Colonic mucosa (tissue), 4 donors: ENCODE measurements at regions not wholly inside any gene's neighbourhood (a gene's known extent, or its start where the extent isn't known, plus 50 kb on each side); places are given as distances from the start of the nearest gene placed in this dataset.

Experiments used
- DNase-seq: peaks from one replicate; pipeline ENCODE4 v3.0.0-alpha.2; 2020
- H3K27ac ChIP-seq: fragments of 200-600 bp; one replicate; pipeline ENCODE4 v1.8.0; 2021
- H3K27me3 ChIP-seq: fragments of 200-600 bp; one replicate; pipeline ENCODE4 v1.8.0; 2021
- H3K36me3 ChIP-seq: fragments of 200-600 bp; one replicate; pipeline ENCODE4 v1.8.0; 2021
- H3K4me1 ChIP-seq: fragments of 200-600 bp; one replicate; pipeline ENCODE4 v1.8.0; 2021; ENCODE audit warnings: mild to moderate bottlenecking
- H3K4me3 ChIP-seq: fragments of 200-600 bp; one replicate; pipeline ENCODE4 v1.8.0; 2021
- H3K9ac ChIP-seq, 2 donors: one replicate each; pipeline ENCODE4 v1.7.0; 2013; ENCODE audit warnings: control low read depth in 2 of 2, low read depth in 2 of 2, low read length in 2 of 2
- H3K9me3 ChIP-seq: fragments of 200-600 bp; one replicate; pipeline ENCODE4 v1.8.0; 2021
- intact Hi-C: fragments of 100-400 bp; cut with DNase I; formaldehyde crosslinking; loops from one replicate; pipeline ENCODE4 v1.14.1; 2022
- TF ChIP-seq, protein P1 (sequence below): fragments of 200-600 bp; IDR thresholded peaks from one replicate; pipeline ENCODE4 v1.8.0; 2022; ENCODE audit warnings: antibody characterized with exemption, mild to moderate bottlenecking
- donor health status: healthy.
- donor health status: DM: no; HTN: no; CAD: no.
- donor health status: DM: no; HTN: no; CAD: no.

DNA sequence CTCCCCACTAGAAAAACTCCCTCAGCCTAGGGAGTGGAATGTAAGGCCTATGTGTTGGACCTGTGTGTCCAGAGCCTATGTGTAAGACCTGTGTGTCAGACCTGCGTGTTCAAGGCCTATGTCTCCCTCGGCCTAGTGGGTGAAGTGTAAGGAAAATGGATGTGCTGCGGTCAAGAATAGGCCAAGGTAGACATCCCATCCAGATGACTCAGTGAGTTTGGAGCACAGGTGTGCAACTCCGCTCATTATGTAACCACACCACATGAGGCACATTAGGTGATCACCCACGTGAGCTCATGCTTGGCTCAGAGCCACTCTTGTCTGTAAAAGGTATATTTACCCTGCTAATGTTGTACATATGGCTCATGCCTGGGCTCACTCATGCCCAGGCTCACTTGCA lies 565.3 kb upstream of the CRIM1 start:
- intact Hi-C loops = no loop called here
- H3K9ac ChIP-seq = no peak overlapping the region
- no peak overlapping the region for H3K27ac ChIP-seq
- no peak overlapping the region for H3K4me3 ChIP-seq
- H3K9me3 ChIP-seq = no peaks in the 10 kb centered on the region
- H3K4me1 ChIP-seq = no peaks in the 10 kb centered on the region
- no peaks in the 10 kb centered on the region for H3K27me3 ChIP-seq
- TF ChIP-seq, protein P1, sequence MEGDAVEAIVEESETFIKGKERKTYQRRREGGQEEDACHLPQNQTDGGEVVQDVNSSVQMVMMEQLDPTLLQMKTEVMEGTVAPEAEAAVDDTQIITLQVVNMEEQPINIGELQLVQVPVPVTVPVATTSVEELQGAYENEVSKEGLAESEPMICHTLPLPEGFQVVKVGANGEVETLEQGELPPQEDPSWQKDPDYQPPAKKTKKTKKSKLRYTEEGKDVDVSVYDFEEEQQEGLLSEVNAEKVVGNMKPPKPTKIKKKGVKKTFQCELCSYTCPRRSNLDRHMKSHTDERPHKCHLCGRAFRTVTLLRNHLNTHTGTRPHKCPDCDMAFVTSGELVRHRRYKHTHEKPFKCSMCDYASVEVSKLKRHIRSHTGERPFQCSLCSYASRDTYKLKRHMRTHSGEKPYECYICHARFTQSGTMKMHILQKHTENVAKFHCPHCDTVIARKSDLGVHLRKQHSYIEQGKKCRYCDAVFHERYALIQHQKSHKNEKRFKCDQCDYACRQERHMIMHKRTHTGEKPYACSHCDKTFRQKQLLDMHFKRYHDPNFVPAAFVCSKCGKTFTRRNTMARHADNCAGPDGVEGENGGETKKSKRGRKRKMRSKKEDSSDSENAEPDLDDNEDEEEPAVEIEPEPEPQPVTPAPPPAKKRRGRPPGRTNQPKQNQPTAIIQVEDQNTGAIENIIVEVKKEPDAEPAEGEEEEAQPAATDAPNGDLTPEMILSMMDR = no peak
- H3K36me3 ChIP-seq = no peaks in the 10 kb centered on the region
- no peak for DNase-seq

DNA sequence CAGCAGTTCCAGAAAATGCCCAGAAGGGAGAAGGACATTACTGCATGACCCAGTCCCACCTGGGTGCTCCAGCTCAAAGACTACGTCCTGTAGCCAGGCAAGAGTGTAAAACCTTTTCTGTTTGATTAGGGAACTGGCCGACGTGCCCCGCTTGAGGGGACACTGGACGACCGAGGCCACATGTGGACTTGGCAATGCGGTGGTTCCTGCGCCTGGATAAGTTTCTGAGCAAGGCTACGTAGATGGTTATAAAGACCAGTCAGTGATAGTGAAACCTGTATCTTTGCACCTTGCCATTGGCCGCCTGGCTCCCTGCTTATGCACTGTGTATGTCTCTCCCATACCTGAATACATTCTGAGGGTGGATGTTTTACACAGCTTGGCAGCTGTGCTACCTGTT lies 567.0 kb upstream of the CRIM1 start:
- no peak for DNase-seq
- intact Hi-C loops = no loop called here
- TF ChIP-seq, protein P1 = no peak
- Histone ChIP-seq H3K4me1 (no peaks in the 10 kb centered on the region), H3K36me3 (no peaks in the 10 kb centered on the region), H3K9me3 (no peaks in the 10 kb centered on the region), H3K9ac (no peak overlapping the region), H3K27me3 (no peaks in the 10 kb centered on the region), H3K4me3 (no peak overlapping the region), H3K27ac (no peak overlapping the region)

DNA sequence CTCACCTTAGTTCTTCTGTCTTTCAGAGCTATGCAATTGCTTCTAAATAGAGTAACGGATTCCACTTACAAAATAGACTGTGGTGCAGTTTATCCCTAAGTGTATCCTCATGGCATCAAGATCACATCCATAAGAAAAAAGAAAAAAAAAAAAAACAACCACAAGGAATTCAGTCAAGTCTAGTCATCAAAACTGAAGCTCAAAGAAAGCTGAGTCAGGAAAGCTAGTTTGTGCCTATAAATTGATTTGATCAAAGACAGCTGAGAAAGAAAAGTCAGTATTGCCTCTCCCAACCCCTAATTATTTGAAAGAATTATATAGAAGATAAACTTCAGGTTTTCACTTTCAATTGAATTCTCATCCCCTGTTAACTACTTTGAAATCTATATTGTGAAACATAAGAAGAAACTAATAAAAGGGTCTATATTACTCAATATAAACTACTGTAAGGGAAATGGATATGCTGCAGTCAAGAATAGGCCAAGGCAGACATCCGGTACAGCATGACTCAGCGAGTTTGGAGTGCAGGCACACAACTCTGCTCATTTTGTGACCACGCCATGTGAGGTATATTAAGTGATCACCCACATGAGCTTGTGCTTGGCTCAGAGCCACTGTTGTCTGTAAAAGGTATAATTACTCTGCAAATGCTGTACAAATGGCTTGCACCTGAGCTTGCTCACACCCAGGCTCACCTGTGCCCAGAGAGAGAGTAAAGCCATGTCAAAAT lies 568.1 kb upstream of the CRIM1 start:
- intact Hi-C loops = no loop called here
- Histone ChIP-seq H3K9me3 (no peaks in the 10 kb centered on the region), H3K36me3 (no peaks in the 10 kb centered on the region), H3K27ac (no peak overlapping the region), H3K27me3 (no peaks in the 10 kb centered on the region), H3K9ac (no peak overlapping the region), H3K4me1 (no peaks in the 10 kb centered on the region), H3K4me3 (no peak overlapping the region)
- TF ChIP-seq, protein P1 = no peak
- no peak for DNase-seq

DNA sequence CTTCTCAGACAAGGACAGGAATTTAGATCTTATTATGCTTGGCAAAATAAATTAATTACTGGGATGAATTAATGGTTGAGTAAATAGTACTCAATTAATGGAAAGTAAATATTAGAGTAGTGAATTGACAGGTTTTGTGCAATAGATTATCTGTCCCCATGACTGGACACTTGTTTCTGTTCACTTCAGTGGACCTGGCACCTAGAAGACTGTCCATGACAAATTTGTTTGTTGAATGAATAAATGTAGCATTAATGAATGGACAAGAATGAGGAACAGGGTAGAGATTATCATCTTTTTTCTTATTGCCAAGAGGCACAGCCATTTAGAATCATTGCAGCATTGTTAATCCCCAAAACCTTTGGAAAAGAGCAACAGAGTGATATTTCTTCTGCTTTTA lies 570.0 kb upstream of the CRIM1 start:
- Histone ChIP-seq H3K4me3 (no peak overlapping the region), H3K27ac (no peak overlapping the region), H3K4me1 (no peaks in the 10 kb centered on the region), H3K36me3 (no peaks in the 10 kb centered on the region), H3K9ac (no peak overlapping the region), H3K9me3 (no peaks in the 10 kb centered on the region), H3K27me3 (no peaks in the 10 kb centered on the region)
- TF ChIP-seq, protein P1 = no peak
- no peak for DNase-seq
- intact Hi-C loops = no loop called here

DNA sequence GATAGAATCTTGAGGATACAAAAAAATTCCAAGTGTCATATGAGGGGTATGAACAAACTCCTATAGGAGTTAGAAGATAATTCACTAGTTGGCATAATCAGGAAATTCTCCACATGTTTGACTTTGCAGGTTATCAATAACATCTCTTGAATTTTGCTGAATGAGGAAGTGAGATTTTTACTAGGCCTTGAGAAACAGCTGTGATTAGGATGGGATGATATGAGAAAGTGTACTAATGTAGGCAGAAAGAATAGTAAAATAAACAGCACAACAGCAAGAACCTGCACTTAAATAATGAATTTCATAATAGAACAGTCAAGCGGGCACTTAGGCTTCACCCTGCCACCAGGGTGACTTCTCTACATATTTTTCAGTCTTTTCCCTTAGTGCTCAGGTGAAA lies 570.8 kb upstream of the CRIM1 start:
- intact Hi-C loops = no loop called here
- Histone ChIP-seq H3K9ac (no peak overlapping the region), H3K9me3 (no peaks in the 10 kb centered on the region), H3K4me3 (no peak overlapping the region), H3K27ac (no peak overlapping the region), H3K4me1 (no peaks in the 10 kb centered on the region), H3K27me3 (no peaks in the 10 kb centered on the region), H3K36me3 (no peaks in the 10 kb centered on the region)
- TF ChIP-seq, protein P1 = no peak
- DNase-seq = no peak
